ENCODE measurements at regions not wholly inside any gene's neighbourhood (a gene's known extent, or its start where the extent isn't known, plus 50 kb on each side); places are given as distances from the start of the nearest gene placed in this dataset.
"Not testable (repeated sequence)": the region's sequence is repeated elsewhere in the genome, so short reads cannot be mapped to it uniquely, and the experiment has no call there.

- DNase-seq (ENCODE audit: low spot score), result no peak
Observed at GRCh38 chr4:96431094-96431493, 591.2 kb downstream of the PDHA2 start.

- DNase-seq (ENCODE audit: low spot score), result no peak
Observed at GRCh38 chr4:96448315-96448872, 608.5 kb downstream of the PDHA2 start.

GRCh38 chr4:96455045-96455720 is 615.3 kb downstream of the PDHA2 start:
- DNase-seq (ENCODE audit: low spot score), result no peak

GRCh38 chr4:96458031-96458430 is 618.1 kb downstream of the PDHA2 start:
- not testable (repeated sequence) for DNase-seq (ENCODE audit: low spot score)

GRCh38 chr4:96459105-96459504 is 619.2 kb downstream of the PDHA2 start:
- DNase-seq (ENCODE audit: low spot score), result no peak

GRCh38 chr4:96465834-96466233 is 625.9 kb downstream of the PDHA2 start:
- no peak for DNase-seq (ENCODE audit: low spot score)

GRCh38 chr4:96471956-96472867 is 632.3 kb downstream of the PDHA2 start:
- DNase-seq (ENCODE audit: low spot score), result no peak

- DNase-seq (ENCODE audit: low spot score), result no peak
Observed at GRCh38 chr4:96473246-96473645, 633.4 kb downstream of the PDHA2 start.

GRCh38 chr4:96483308-96484030 is 643.6 kb downstream of the PDHA2 start:
- DNase-seq (ENCODE audit: low spot score), result no peak

GRCh38 chr4:96486563-96486962 is 646.7 kb downstream of the PDHA2 start:
- no peak for DNase-seq (ENCODE audit: low spot score)

GRCh38 chr4:96497621-96498020 is 657.7 kb downstream of the PDHA2 start:
- DNase-seq (ENCODE audit: low spot score), result no peak

GRCh38 chr4:96504386-96504785 is 664.5 kb downstream of the PDHA2 start:
- no peak for DNase-seq (ENCODE audit: low spot score)

GRCh38 chr4:96509039-96509741 is 669.3 kb downstream of the PDHA2 start:
- DNase-seq (ENCODE audit: low spot score), result no peak

- no peak for DNase-seq (ENCODE audit: low spot score)
Observed at GRCh38 chr4:96519291-96519690, 679.4 kb downstream of the PDHA2 start.

GRCh38 chr4:96521046-96521536 is 681.2 kb downstream of the PDHA2 start:
- no peak for DNase-seq (ENCODE audit: low spot score)

GRCh38 chr4:96523611-96524010 is 683.7 kb downstream of the PDHA2 start:
- DNase-seq (ENCODE audit: low spot score), result no peak

GRCh38 chr4:96524311-96524875 is 684.5 kb downstream of the PDHA2 start:
- no peak for DNase-seq (ENCODE audit: low spot score)

GRCh38 chr4:96525898-96526297 is 686.0 kb downstream of the PDHA2 start:
- DNase-seq (ENCODE audit: low spot score), result no peak

- no peak for DNase-seq (ENCODE audit: low spot score)
Observed at GRCh38 chr4:96526625-96527024, 686.7 kb downstream of the PDHA2 start.

GRCh38 chr4:96531836-96532235 is 691.9 kb downstream of the PDHA2 start:
- no peak for DNase-seq (ENCODE audit: low spot score)

- no peak for DNase-seq (ENCODE audit: low spot score)
Observed at GRCh38 chr4:96543346-96543745, 703.5 kb downstream of the PDHA2 start.

All from HuH-7.5 (cell line).